ENCODE measurements at regions not wholly inside any gene's neighbourhood (a gene's known extent, or its start where the extent isn't known, plus 50 kb on each side); places are given as distances from the start of the nearest gene placed in this dataset.

GRCh38 chr13:72527333-72527732, 200.1 kb downstream of the MZT1 start:
- DNase-seq (ENCODE audit: low spot score), result no peak

- no peak for DNase-seq (ENCODE audit: low spot score)
These were observed 203.8 kb downstream of the MZT1 start for GRCh38 chr13:72523593-72523992.

GRCh38 chr13:72523049-72523448, 204.4 kb downstream of the MZT1 start:
- no peak for DNase-seq (ENCODE audit: low spot score)

- DNase-seq (ENCODE audit: low spot score), result no peak
These were observed 205.3 kb downstream of the MZT1 start for GRCh38 chr13:72521940-72522661.

GRCh38 chr13:72514146-72514545, 213.3 kb downstream of the MZT1 start:
- DNase-seq (ENCODE audit: low spot score), result no peak

GRCh38 chr13:72508392-72508791, 219.0 kb downstream of the MZT1 start:
- DNase-seq (ENCODE audit: low spot score), result no peak

GRCh38 chr13:72507416-72508199, 219.8 kb downstream of the MZT1 start:
- no peak for DNase-seq (ENCODE audit: low spot score)

- DNase-seq (ENCODE audit: low spot score), result no peak
These were observed 220.7 kb downstream of the MZT1 start for GRCh38 chr13:72506706-72507105.

- no peak for DNase-seq (ENCODE audit: low spot score)
These were observed 222.1 kb downstream of the MZT1 start for GRCh38 chr13:72505376-72505775.

- DNase-seq (ENCODE audit: low spot score), result no peak
These were observed 223.1 kb downstream of the MZT1 start for GRCh38 chr13:72504131-72504841.

GRCh38 chr13:72500851-72501250, 226.6 kb downstream of the MZT1 start:
- no peak for DNase-seq (ENCODE audit: low spot score)

- DNase-seq (ENCODE audit: low spot score), result no peak
These were observed 231.7 kb downstream of the MZT1 start for GRCh38 chr13:72495681-72496080.

GRCh38 chr13:72489751-72490150, 237.7 kb downstream of the MZT1 start:
- no peak for DNase-seq (ENCODE audit: low spot score)

- DNase-seq (ENCODE audit: low spot score), result no peak
These were observed 254.1 kb downstream of the MZT1 start for GRCh38 chr13:72473321-72473720.

- DNase-seq (ENCODE audit: low spot score), result no peak
These were observed 257.5 kb downstream of the MZT1 start for GRCh38 chr13:72469906-72470305.

- DNase-seq (ENCODE audit: low spot score), result no peak
These were observed 263.9 kb downstream of the MZT1 start for GRCh38 chr13:72463561-72463960.

GRCh38 chr13:72462726-72463125, 264.7 kb downstream of the MZT1 start:
- no peak for DNase-seq (ENCODE audit: low spot score)

- peak; percentile 21 for DNase-seq (ENCODE audit: low spot score)
These were observed 265.3 kb downstream of the MZT1 start for GRCh38 chr13:72462166-72462565.

- DNase-seq (ENCODE audit: low spot score), result no peak
These were observed 268.7 kb downstream of the MZT1 start for GRCh38 chr13:72458701-72459100.

GRCh38 chr13:72457151-72457550, 270.3 kb downstream of the MZT1 start:
- DNase-seq (ENCODE audit: low spot score), result no peak

- no peak for DNase-seq (ENCODE audit: low spot score)
These were observed 270.9 kb downstream of the MZT1 start for GRCh38 chr13:72456486-72456885.

GRCh38 chr13:72453161-72453560, 274.3 kb downstream of the MZT1 start:
- no peak for DNase-seq (ENCODE audit: low spot score)

GRCh38 chr13:72448082-72448481, 279.3 kb downstream of the MZT1 start:
- no peak for DNase-seq (ENCODE audit: low spot score)
